Activated CD4-positive, CD25-positive, alpha-beta regulatory T cell treated with anti-CD3 and anti-CD28 coated beads, Interleukin-2, amount 50 U/mL, for 24 hours (primary cell): ENCODE measurements at regions not wholly inside any gene's neighbourhood (a gene's known extent, or its start where the extent isn't known, plus 50 kb on each side); places are given as distances from the start of the nearest gene placed in this dataset.
"Not testable (repeated sequence)": the region's sequence is repeated elsewhere in the genome, so short reads cannot be mapped to it uniquely, and the experiment has no call there.

ENCODE experiments used
- ATAC-seq, 2 donors: fragments of 150-1000 bp; cut with Tn5 transposase; one replicate each; pipeline ENCODE4 v1.10.0; 2021; ENCODE audit warnings: mild to moderate bottlenecking in 1 of 2, moderate library complexity in 1 of 2

DNA sequence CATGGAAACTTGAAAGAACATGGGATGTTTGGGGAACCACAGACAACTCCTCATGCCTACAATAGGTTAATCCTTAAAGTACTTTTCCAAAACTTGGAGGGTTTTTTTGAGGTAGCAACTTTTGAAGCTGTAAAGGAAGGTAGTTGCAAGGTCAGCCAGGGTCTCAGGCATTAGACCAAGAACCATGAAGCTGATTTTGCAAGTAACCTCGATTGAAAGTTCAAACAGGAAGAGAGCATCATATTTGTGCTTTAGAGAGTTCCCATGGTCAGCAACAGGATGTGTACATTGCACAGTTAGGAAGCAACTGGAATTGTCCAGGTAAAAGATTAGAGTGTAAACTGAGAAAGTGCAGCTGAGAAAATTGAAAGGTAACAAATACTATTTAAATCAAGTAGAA, 199.8 kb upstream of the NR2F2 start:
- no peak for ATAC-seq

DNA sequence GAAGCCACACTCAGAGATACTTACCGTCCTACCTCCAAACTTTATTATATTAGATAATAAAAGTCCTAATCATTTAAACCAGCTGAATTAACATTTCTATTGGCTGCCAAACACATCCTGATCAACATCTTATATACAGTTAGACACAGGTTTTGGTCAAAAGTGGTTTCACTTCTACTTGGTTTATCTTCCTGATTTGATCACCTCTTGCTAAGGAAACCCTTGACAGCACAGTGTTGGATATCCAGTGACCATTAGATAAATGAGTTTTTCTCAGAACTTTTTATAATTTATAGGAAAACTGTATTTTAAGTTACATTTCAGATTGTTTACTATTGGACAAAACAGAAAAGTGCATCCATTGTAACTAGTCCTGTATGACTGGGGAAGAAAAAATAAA, 198.4 kb upstream of the NR2F2 start:
- no peak for ATAC-seq

DNA sequence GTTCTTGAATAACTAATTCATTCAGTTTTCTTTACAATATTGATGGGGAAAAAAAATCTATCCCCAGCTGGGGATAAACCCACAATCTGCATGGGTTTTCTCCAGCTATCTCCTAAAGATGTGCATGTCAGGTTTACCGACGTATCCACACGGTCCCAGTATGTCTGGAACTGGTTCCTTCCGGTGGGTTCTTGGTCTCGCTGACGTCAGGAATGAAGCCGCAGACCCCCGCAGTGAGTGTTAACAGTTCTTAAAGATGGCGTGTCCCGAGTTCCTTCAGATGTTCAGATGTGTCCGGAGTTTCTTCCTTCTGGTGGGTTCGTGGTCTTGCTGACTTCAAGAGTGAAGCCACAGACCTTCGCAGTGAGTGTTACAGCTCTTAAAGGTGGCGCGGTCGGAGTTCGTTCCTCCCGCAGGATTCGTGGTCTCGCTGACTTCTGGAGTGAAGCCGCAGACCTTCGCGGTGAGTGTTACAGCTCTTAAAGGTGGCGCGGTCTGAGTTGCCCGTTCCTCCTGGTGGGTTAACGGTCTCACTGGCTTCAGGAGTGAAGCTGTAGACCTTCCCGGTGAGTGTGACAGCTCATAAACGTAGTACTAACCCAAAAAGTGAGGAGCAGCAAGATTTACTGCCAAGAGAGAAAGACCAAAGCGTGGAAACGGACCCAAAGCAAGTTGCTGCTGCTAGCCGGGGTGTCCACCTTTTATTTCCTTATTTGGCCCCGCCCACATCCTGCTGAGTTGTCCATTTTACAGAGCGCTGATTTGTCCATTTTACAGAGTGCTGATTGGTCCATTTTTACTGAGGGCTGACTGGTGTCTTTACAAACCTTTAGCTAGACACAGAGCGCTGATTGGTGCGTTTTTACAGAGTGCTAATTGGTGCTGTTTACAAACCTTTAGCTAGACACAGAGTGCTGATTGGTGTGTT, 195.1 kb upstream of the NR2F2 start:
- ATAC-seq = no peak

DNA sequence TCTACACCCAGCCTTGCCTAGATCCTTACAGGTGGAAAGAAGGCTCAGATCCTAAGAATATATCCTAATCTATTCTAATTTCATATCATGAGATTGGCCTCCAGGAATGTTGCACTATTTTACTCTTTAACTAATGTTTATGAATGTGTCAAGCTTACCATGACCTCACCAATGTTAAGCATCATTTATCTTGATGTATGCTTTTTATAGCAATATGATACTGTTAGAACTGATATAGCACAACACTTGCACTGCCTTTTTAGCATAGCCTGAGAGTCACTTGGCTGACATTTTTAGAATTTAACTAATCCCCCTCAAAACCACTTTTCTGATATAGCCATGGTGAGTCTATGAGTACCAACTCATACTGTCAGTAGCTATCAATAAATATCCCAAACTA, 191.5 kb upstream of the NR2F2 start:
- ATAC-seq = no peak

DNA sequence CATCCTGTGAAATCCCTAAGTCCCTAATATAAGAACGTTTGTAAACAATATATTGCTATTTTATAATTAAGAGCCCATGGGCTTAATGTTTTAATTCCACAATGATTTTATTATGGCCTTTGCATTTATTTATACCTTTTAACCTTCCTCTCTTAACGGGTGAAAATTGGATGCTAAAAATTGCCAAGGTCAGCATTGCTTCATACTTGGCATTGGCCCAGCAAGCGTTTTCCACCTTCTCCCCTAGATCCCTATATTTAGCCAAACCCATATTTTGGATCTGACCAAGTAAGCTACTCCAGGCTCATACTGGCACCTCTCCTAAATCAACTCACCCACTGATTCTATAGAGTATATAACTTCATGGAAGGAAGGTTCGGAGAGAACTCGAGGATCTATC, 188.0 kb upstream of the NR2F2 start:
- no peak for ATAC-seq

DNA sequence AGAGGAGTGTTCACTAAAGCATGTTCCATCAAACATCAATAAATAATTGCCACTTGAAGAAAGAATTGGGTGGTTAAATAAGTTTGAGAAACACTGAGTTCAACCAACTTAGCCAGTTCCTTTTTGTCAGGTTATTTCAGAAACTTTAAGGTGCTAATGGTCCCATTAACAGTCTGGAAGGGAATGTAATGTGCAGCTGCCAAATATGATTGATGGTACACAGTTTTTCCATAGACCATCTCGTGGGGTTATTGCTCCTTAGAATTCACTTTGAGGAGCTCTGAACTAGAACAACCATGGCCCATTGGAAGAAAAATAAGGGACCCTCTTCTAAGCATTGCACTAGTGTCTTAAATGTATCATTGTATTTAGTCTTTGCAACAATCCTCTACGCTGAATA, 185.8 kb upstream of the NR2F2 start:
- ATAC-seq = no peak

DNA sequence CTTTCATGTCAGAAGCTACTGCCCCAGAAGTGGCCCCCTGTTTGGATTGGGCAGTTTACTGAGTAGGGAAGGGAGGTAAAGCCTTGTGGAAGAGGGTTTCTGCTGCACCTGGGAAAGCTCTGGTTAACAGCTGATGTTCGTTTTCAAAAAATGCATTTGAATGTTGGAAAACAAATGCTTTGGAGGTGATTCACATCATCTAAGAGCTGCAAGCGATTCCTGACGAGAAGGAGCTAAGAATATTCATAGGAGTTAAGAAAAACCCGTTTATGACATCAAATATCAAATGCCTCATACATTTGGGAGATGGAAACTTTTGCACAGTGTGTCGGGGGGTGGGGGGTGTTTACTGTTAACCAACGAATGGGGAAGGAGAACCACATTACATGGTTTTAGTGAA, 183.8 kb upstream of the NR2F2 start:
- ATAC-seq = no peak

DNA sequence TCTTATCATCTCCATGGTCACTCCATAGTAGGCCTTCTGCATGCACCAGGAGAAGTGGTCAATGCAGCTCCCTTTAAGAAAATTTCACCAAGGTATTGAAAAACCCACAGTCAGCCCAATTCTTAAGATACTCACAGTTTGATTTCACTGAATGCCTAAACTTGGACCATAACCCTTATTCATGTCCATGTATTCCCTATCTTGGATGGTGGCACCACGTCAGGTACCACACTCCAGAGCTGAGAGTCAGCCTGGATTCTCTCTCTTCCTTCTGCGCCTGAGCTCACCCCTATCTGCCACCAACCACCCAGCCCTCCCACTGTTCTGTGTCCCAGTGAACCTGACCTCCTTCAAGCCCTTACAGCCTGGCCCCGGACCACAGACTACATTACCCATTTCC, 183.2 kb upstream of the NR2F2 start:
- no peak for ATAC-seq

DNA sequence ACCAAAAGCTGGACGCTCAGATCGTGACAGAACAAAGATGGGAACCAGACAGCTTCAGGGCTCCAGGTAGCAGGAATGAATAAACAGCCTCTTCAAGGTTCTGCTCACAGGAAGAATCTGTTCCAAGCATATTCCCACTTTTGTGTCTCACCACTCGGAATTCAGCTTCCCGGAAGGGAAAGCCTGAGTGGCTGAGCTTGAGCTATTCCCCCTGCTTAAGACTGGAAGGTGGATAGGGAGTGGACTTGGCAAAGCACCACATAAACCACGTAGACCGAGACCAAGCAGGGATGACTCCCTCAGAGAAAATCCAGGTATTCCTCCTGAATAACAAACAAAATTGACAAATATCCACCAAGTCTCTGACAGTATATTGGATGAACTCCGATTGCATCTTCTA, 180.2 kb upstream of the NR2F2 start:
- ATAC-seq = no peak

DNA sequence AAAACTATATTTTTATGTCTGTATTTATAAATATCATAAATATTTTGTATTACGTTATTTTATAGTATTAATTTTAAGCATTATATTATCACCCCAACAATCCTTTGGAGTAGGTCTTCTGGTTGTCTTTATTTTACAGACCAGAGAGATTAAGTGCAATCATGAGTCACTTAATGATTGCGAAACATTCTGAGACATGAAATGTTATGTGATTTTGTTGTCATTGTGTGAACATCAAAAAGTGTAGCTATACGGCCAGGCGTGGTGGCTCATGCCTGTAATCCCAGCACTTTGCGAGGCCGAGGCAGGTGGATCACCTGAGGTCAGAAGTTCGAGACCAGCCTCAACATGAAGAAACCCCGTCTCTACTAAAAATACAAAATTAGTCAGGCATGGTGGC, 178.8 kb upstream of the NR2F2 start:
- ATAC-seq = not testable (repeated sequence)

DNA sequence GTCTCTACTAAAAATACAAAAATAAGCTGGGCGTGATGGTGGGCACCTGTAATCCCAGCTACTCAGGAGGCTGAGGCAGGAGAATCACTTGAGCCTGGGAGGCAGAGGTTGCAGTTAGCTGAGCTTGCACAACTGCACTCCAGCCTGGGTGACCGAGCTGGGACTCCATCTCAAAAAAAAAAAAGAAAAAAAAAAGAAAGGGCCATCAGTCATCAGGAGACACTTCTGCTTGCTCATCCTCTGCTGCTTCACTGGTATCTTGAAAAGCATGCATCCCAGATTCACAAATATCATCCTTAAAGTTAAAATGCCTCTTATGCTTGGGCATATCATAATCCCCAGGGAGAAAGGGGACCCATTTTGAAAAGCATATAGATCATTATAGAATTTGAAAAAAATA, 176.6 kb upstream of the NR2F2 start:
- ATAC-seq = no peak

DNA sequence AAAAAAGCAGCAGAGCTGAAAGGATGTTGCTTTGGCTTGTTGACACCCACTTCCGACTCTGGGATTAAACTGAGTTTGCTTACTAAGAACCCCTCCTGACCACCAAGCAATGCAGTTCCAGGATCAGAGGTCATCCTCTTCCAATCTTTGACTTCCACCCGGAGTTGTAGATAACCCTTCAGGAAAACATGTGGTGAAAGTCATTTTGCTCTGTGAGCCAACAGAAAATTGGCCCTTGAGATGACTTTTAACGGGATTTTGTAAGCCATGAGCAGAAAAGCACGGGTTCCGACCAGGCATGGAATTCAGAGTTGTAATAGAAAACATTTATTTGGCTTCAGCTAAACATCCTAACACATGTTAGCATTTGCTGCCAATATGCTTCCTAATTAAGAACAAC, 171.6 kb upstream of the NR2F2 start:
- ATAC-seq = no peak

DNA sequence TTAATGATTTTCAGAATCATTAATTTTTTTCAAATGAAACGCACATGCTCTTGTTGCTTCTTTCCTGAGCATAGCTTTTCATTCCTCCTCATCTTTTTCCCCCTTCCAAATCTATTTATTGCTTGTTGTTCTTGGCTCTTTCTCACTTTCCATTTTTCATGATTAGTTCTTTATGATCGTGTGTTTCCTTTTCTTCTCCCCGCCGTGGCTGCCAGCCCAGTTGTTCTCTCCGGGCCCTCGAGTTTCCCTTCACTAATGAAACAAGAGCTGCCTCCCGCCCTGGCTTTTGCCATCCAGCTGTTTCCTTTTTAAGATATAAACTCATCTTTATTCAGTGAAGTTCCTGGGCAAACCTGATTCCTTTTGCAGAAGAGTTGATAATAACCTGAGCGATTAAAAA, 170.2 kb upstream of the NR2F2 start:
- ATAC-seq = no peak

DNA sequence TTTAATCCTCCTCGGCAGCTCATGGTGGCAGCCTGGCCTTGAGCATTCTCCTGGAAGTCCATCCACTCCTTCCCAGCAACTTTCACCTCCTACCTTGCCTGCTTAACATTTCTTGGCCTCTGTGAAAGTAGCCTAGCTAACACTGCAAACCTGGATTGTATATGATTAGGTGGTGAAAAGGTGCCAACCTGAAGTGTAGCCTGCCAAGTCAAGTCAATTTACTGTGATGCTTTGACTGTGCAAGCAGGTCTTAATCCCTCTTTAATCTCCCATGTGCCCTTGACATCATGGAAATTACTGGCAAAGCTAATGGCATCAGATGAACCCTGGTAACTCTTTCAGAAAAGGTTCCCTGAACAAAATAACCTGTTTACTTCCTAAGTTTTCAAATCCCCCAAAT, 169.7 kb upstream of the NR2F2 start:
- no peak for ATAC-seq

DNA sequence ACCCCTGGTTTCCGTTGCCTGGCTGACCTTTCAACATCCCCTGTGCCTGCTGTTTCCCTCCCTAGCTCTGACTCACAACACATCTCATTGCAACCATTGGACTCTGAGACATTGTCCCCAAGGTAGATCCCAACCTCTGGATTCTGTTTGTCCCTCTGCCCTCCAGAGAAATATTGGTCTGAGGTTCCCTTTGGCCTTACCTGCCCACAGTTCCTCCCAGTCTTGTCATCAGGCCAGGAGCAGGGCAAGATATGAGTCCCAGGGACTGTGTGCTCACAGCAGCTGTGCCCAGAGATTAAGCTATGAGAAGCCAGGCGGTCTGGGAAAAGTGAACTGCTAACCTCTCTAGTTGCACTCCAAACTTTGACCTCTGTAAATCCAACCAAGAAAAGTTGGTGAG, 168.2 kb upstream of the NR2F2 start:
- no peak for ATAC-seq

DNA sequence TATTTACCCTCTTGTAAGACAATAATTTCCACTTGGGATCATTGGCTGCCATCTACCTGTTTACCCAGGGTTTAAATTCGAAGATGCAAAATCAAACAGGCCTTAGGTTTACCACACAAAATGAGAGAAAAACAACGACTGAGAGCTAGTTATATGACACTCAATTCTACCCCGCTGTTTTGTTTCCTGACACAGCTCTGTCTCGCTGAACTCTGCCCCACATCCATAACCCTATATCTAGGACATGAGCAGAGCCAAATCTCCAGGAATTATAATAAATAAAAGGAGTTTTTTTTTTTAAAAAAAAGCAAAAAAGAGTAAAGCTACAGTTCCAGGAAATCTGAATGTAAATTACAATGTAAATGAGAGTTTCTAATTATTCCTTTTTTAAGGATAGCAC, 165.4 kb upstream of the NR2F2 start:
- no peak for ATAC-seq

DNA sequence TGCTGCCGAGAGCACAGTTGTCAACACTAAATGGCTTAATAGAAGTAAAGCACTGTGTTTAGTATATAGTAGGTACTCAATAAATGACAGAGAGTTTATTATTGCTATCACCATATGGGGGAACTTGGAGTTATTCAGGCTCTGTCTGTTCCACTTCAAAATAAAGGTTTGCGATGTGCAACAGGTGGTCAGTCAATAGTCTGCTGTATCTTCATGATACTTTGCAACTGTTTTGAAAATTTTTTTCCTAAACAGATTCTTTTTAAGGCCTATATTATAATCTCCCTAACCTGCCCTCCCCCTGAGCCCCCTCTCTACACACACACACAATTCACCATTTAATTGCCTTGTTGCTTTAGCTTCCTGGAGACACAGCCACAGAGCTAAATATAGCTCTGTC, 164.7 kb upstream of the NR2F2 start:
- ATAC-seq = no peak

DNA sequence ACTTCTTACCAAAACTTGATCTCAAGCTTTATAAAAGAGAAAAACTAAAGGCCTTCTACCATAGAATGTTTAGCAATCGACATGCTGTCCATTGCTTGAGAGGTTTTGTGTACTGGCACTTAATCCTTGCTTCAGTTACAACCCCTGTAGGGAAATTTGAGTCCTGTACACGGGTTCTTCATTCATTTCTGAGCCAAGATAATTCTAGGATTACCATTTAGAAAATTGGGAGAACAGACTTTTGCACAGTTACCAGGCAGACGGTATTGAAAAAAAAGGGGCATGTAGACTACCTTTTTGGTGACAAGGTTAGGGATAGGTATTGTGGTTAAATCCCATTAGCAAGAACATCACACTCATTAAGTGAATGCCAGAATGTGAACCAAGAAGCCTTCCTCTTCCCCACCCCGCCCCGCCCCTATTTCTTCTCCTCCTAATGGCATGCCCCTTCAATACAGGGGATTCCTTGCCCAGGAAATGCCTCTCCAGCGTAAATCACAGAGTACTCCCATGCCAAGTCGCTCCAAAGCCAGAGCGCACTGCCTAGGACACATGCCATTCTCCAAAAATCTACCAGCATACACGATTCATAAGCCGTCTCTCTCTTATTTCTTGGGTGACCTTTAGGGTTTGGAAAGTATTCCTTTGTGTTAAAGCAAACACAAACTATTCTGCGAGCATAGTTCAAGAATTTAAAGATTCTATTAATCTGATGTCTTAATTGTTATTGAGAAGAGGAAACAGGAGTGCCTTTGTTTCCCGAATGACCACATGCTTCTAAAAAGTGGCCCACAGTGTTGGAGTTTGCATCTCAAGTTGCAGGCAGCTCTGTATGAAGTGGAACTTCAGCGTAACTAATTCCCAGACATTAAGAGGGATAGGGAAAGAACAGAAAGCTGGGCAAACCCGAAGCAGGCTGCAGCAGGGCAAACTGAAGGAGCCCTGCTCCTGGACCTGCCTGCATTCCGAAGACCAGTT, 164.0 kb upstream of the NR2F2 start:
- no peak for ATAC-seq

DNA sequence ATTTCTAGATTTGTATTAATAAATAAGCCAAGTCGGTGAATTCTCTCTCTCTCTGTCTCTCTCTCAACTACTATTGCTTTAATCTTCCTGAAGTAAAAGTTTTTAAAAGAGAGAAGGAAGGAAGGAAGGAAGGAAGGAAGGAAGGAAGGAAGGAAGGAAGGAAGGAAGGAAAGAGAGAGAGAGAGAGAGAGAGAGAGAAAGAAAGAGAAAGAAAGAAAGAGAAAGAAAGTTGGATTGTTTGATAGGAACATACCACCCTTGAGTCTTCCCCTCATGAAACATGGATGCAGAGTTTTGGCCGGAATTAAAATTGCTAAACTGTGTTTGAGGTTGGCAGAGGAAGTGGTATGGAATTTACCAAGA, 159.9 kb upstream of the NR2F2 start:
- not testable (repeated sequence) for ATAC-seq

DNA sequence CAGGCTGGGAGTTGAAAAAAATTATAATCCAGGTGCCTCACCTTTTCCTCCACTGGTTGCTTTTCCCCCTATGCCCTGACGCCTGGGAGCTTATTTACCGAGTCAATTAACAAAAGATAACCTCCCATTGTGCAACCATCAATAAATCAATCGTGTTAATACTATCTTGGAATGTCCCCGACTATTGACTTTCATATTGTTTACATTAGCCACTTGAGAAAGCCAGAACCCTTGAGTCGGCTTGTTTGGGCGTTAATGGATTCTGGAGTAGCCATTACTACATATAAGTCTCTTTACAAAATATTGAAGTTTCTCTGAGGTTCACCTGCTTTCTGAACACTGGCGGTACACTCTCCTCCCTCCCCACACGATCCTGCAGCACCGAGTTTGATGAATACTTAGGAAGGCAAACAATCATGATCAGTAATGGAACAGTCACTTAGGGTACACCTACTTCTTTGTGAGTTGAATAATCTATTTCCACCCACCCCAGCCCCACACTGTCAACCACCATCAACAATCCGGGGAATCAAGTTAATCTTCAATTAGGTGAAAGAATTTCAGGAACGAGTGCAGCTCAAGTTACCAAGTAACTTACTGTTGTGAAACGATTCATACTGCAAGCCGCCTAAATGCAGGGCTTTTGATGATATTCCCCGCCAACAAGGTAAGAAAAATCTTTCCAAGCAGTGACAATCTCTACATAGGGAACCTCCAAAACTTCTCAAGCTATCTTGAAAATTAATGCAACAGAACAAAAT, 159.3 kb upstream of the NR2F2 start:
- ATAC-seq = no peak

DNA sequence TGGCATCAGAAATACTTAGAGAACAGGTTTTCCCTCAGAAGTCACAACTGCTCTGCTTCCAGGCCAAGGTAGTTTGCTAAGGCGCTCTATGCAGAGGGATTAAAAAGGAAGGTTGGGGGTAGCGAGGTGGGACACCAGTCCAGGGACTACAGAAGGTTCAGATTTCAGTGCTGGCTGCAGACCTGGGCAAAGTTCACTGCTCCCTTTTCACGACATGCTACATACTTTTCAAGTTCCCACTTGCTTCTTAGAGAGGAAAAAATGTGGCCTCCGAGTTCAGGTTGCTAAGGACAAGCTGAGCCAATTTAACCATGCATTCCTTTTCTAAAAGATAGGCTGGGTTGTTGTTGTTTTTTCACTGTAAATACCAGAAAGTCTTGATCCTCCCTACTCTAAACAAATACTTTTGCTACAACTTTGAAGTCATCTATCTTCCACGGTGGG, 158.6 kb upstream of the NR2F2 start:
- ATAC-seq = no peak

DNA sequence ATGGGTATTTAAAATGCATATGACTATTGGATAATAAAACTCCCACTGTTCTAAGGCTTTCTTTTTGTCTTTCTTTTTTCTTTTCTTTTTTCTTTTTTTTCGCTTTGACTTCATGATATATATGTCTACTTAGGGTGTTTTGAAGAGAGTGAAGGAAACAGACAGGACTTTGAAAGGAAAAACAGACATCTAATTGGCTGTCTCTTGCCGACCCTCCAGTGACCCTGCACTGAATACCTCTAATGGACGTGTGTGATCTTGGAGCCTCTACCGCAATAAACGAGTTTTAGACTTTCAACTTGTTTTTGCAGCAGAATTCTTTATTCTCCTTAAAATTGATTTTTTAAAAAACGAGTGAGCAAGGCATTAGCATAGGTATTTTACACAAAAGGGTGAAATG, 158.1 kb upstream of the NR2F2 start:
- ATAC-seq = no peak

DNA sequence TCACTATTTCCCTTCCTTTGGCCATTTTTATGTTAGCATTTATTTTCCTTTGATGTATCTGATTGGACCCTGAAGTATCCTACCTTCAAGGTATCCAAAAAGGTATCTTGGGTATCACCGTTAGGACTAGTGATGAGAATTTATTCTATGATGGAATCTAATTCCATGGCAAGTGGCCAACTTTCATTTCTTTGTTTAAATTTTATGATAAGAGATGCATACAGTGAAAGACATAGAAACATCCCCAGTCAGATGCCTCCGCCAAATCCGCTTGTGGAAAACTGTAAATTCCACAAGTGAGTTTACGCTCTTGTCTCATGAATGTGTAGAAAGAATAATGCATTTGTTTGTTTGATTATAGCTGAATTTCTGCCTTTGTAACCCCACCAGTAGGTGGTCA, 153.7 kb upstream of the NR2F2 start:
- ATAC-seq = no peak
